Naive thymus-derived CD4-positive, alpha-beta T cell (primary cell): ENCODE measurements at regions not wholly inside any gene's neighbourhood (a gene's known extent, or its start where the extent isn't known, plus 50 kb on each side); places are given as distances from the start of the nearest gene placed in this dataset.

ENCODE experiments used
- ATAC-seq: fragments of 150-1000 bp; cut with Tn5 transposase; 2 replicates; pipeline ENCODE4 v1.10.0; 2021; ENCODE audit warnings: mild to moderate bottlenecking, moderate library complexity
- CTCF ChIA-PET: fragments of 350-600 bp; sonication (Branson Sonifier 250); formaldehyde crosslinking; loops from one replicate; lab custom pipeline; 2021; ENCODE audit warnings: antibody characterized with exemption; lab: Charles Lee
- POLR2A ChIA-PET: fragments of 350-600 bp; sonication (Branson Sonifier 250); formaldehyde crosslinking; loops from one replicate; lab custom pipeline; 2021; ENCODE audit warnings: antibody characterized with exemption, inconsistent platforms; lab: Charles Lee
- DNase-seq, 9 donors: peaks; one replicate each; pipeline versions ENCODE4 v3.0.0 to v3.0.0-alpha.2; 2020 to 2022; ENCODE audit warnings: mixed read lengths in 1 of 9
- H3K27ac ChIP-seq: one replicate; pipeline ENCODE4 v1.7.0; 2013; ENCODE audit warnings: mild to moderate bottlenecking, low read depth, low read length, moderate library complexity
- H3K27me3 ChIP-seq, 2 donors: one replicate each; pipeline ENCODE4 v1.7.0; 2013; ENCODE audit warnings: low read length in 2 of 2, mild to moderate bottlenecking in 2 of 2, moderate library complexity in 2 of 2; ENCODE audit not compliant: control insufficient read depth in 2 of 2, insufficient read depth in 2 of 2
- H3K36me3 ChIP-seq, 3 experiments: 1 replicate in 2 of 3; 2 replicates in 1 of 3; pipeline ENCODE4 v1.7.0; 2013; ENCODE audit warnings: low read length in 3 of 3, mild to moderate bottlenecking in 3 of 3, moderate library complexity in 1 of 3; ENCODE audit not compliant: insufficient read depth in 3 of 3, control insufficient read depth in 2 of 3
- H3K4me1 ChIP-seq, 2 donors: one replicate each; pipeline ENCODE4 v1.7.0; 2013; ENCODE audit warnings: low read length in 2 of 2, mild to moderate bottlenecking in 2 of 2, moderate library complexity in 1 of 2; ENCODE audit not compliant: control insufficient read depth in 2 of 2, insufficient read depth in 2 of 2
- H3K4me3 ChIP-seq: 2 replicates; pipeline ENCODE4 v1.7.0; 2013; ENCODE audit warnings: mild to moderate bottlenecking, low read length
- H3K9me3 ChIP-seq, 3 experiments: 1 replicate in 2 of 3; 2 replicates in 1 of 3; pipeline ENCODE4 v1.7.0; 2013; ENCODE audit warnings: low read length in 3 of 3; ENCODE audit not compliant: control insufficient read depth in 2 of 3
- H3K27ac Mint-ChIP-seq, 9 donors: one replicate each; pipeline ENCODE4 v1.8.0; 2020 to 2022; ENCODE audit warnings: mixed read lengths in 9 of 9, mild to moderate bottlenecking in 8 of 9, moderate library complexity in 5 of 9, inconsistent platforms in 2 of 9
- H3K27me3 Mint-ChIP-seq, 5 donors: one replicate each; pipeline ENCODE4 v1.8.0; 2021 to 2022; ENCODE audit warnings: mixed read lengths in 5 of 5, mild to moderate bottlenecking in 1 of 5
- H3K36me3 Mint-ChIP-seq, 5 donors: one replicate each; pipeline ENCODE4 v1.8.0; 2020 to 2022; ENCODE audit warnings: mixed read lengths in 5 of 5, mild to moderate bottlenecking in 3 of 5, inconsistent platforms in 1 of 5
- H3K4me1 Mint-ChIP-seq, 7 donors: one replicate each; pipeline ENCODE4 v1.8.0; 2020 to 2022; ENCODE audit warnings: mixed read lengths in 7 of 7, mild to moderate bottlenecking in 3 of 7, inconsistent platforms in 1 of 7
- H3K4me3 Mint-ChIP-seq, 10 donors: one replicate each; pipeline ENCODE4 v1.8.0; 2020 to 2022; ENCODE audit warnings: mild to moderate bottlenecking in 10 of 10, mixed read lengths in 10 of 10, moderate library complexity in 6 of 10, inconsistent platforms in 2 of 10
- H3K9me3 Mint-ChIP-seq, 11 donors: one replicate each; pipeline ENCODE4 v1.8.0; 2020 to 2022; ENCODE audit warnings: mixed read lengths in 11 of 11, mild to moderate bottlenecking in 4 of 11, inconsistent platforms in 1 of 11, moderate library complexity in 1 of 11
- intact Hi-C, 2 donors: fragments of 100-400 bp; cut with micrococcal nuclease; formaldehyde crosslinking; loops; one replicate each; pipeline ENCODE4 v1.15.1; 2023

DNA sequence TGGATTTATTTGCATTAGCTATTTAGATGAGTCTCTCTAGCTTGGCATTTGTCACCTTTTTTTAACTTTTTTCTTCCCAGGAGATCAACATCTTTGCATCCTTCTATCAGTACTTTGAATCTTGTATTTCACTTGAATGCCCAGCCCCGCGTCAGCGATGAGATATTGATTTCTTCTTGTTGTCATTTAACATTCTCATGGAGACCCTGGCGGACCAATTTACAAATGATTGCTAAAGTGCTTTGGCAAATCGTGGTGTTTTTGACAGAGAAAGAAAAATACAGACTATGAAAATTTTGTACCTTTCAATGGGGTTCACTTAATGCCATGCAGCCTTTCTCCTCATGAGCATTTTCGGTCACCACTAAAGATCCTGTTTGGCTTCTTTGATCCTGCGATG lies 269.7 kb downstream of the ABCC12 start:
- ATAC-seq (no peak), DNase-seq (no peak)
- intact Hi-C loops, result no loop called here
- Histone ChIP-seq H3K9me3 (no peaks in the 10 kb centered on the region), H3K4me1 (no peaks in the 10 kb centered on the region), H3K27ac (no peak overlapping the region), H3K27me3 (no peaks in the 10 kb centered on the region), H3K4me3 (no peak overlapping the region), H3K36me3 (no peaks in the 10 kb centered on the region)
- H3K27ac Mint-ChIP-seq, result no peak overlapping the region
- H3K27me3 Mint-ChIP-seq, result peaks cover 5 to 29% (median 21%) of the 10 kb centered on the region in 5 donors
- ChIA-PET CTCF (no interaction called here), POLR2A (no interaction called here)
- no peaks in the 10 kb centered on the region for H3K4me1 Mint-ChIP-seq
- H3K36me3 Mint-ChIP-seq, result peaks cover 0 to 5% (median 0%) of the 10 kb centered on the region in 5 donors
- peaks cover 0 to 9% (median 7%) of the 10 kb centered on the region in 11 donors for H3K9me3 Mint-ChIP-seq
- H3K4me3 Mint-ChIP-seq, result no peak overlapping the region

- H3K9me3 Mint-ChIP-seq, result peaks cover 0 to 7% (median 3%) of the 10 kb centered on the region in 11 donors
- Histone ChIP-seq H3K9me3 (no peaks in the 10 kb centered on the region), H3K27ac (no peak overlapping the region), H3K27me3 (no peaks in the 10 kb centered on the region), H3K4me3 (no peak overlapping the region), H3K4me1 (no peaks in the 10 kb centered on the region), H3K36me3 (no peaks in the 10 kb centered on the region)
- peaks cover 0 to 5% (median 0%) of the 10 kb centered on the region in 5 donors for H3K36me3 Mint-ChIP-seq
- DNase-seq (no peak), ATAC-seq (no peak)
- H3K4me1 Mint-ChIP-seq, result no peaks in the 10 kb centered on the region
- ChIA-PET CTCF (no interaction called here), POLR2A (no interaction called here)
- no peak overlapping the region for H3K27ac Mint-ChIP-seq
- H3K27me3 Mint-ChIP-seq, result peaks cover 5 to 29% (median 21%) of the 10 kb centered on the region in 5 donors
- H3K4me3 Mint-ChIP-seq, result no peak overlapping the region
- intact Hi-C loops, result no loop called here
Observed at GRCh38 chr16:47885489-47885888, 270.3 kb downstream of the ABCC12 start.

DNA sequence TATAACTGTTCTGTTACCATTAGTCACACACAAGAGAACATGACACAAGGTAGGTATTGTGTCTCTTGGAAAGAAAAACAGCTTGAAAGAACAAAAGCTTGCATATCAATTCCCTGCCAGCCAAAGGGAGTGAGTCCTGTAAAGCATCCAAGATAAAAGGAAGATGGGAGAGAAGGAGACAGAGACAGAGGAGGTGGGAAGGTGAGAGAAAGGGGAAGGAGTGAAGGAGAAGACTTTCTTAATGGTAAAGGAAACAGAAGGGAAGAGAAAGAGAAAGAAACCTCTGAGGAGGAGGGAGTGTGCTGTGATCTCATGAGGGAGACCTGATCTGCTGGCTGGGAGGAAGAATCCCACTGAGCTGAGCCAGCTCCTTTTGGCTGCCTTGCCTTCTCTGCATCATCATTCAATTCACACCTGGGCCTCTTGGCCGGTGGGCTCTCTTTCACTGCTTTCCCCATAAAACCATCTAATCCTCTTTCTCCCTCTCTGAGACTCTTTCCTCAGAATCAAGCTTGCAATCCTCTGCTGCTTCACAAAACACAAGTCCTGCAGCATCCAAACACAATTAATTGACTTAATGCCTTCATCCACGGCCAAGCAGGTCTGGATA lies 271.6 kb downstream of the ABCC12 start:
- no peak for DNase-seq
- Histone ChIP-seq H3K27ac (no peak overlapping the region), H3K4me1 (no peaks in the 10 kb centered on the region), H3K9me3 (no peaks in the 10 kb centered on the region), H3K27me3 (no peaks in the 10 kb centered on the region), H3K36me3 (no peaks in the 10 kb centered on the region), H3K4me3 (no peak overlapping the region)
- intact Hi-C loops, result no loop called here
- Mint-ChIP-seq H3K36me3 (peaks cover 0 to 5% (median 0%) of the 10 kb centered on the region in 5 donors), H3K27ac (no peak overlapping the region), H3K9me3 (peaks cover 0 to 6% (median 2%) of the 10 kb centered on the region in 11 donors), H3K27me3 (peaks cover 5 to 24% (median 18%) of the 10 kb centered on the region in 5 donors), H3K4me3 (no peak overlapping the region), H3K4me1 (no peaks in the 10 kb centered on the region)
- ATAC-seq, result no peak
- ChIA-PET CTCF (no interaction called here), POLR2A (no interaction called here)

DNA sequence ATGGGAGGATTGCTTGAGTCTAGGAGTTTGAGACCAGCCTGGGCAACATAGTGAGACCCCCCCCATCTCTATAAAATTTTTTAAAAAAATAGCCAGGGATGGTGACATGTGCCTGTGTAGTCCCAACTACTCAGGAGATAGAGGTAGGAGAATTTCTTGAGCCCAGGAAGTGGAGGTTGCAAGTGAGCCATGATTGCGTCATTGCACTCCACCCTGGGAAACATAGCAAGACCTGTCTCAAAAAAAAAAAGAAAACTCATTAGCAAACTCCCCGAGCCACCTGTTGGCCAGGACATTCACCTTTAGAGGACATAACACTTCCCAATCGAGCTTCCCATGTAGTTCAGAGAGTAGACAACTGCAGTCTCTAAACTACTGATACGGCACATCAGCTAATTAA lies 274.2 kb downstream of the ABCC12 start:
- H3K4me3 Mint-ChIP-seq, result no peak overlapping the region
- Histone ChIP-seq H3K27ac (no peak overlapping the region), H3K9me3 (no peaks in the 10 kb centered on the region), H3K27me3 (no peaks in the 10 kb centered on the region), H3K4me1 (no peaks in the 10 kb centered on the region), H3K36me3 (no peaks in the 10 kb centered on the region), H3K4me3 (no peak overlapping the region)
- ChIA-PET POLR2A (no interaction called here), CTCF (no interaction called here)
- no peaks in the 10 kb centered on the region for H3K4me1 Mint-ChIP-seq
- no peaks in the 10 kb centered on the region for H3K36me3 Mint-ChIP-seq
- H3K27me3 Mint-ChIP-seq, result peaks cover 0 to 9% (median 5%) of the 10 kb centered on the region in 5 donors
- intact Hi-C loops, result no loop called here
- ATAC-seq, result no peak
- no peak overlapping the region for H3K27ac Mint-ChIP-seq
- no peak for DNase-seq
- H3K9me3 Mint-ChIP-seq, result peaks cover 0 to 6% (median 0%) of the 10 kb centered on the region in 11 donors

DNA sequence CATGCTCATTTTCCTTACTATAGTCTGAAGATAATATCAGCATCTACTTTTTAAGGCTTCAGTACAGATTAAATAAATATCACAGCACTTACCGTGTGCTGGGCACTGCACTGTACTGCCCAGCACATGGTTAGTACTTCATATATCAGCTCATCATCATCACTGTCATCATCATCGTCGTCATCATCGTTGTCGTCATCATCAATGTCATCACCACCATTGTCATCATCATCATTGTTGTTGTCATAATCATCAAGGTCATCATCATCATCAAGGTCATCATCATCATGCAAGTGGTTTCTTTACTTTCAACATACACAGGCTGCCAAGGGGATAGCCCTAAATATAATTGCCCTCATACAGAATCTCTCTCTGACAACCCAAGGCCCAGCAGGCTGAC lies 275.1 kb downstream of the ABCC12 start:
- ChIA-PET POLR2A (no interaction called here), CTCF (no interaction called here)
- Histone ChIP-seq H3K4me1 (no peaks in the 10 kb centered on the region), H3K9me3 (no peaks in the 10 kb centered on the region), H3K4me3 (no peak overlapping the region), H3K36me3 (no peaks in the 10 kb centered on the region), H3K27me3 (no peaks in the 10 kb centered on the region), H3K27ac (no peak overlapping the region)
- Mint-ChIP-seq H3K4me3 (no peak overlapping the region), H3K27ac (no peak overlapping the region), H3K9me3 (peaks cover 0 to 6% (median 0%) of the 10 kb centered on the region in 11 donors), H3K4me1 (no peaks in the 10 kb centered on the region), H3K27me3 (peaks cover 0 to 9% (median 5%) of the 10 kb centered on the region in 5 donors), H3K36me3 (no peaks in the 10 kb centered on the region)
- ATAC-seq (no peak), DNase-seq (no peak)
- intact Hi-C loops, result no loop called here

GRCh38 chr16:47877166-47877565 lies 278.6 kb downstream of the ABCC12 start:
- Mint-ChIP-seq H3K36me3 (no peaks in the 10 kb centered on the region), H3K9me3 (peaks cover 0 to 6% (median 0%) of the 10 kb centered on the region in 11 donors), H3K27ac (no peak overlapping the region), H3K4me3 (no peak overlapping the region), H3K27me3 (peaks cover 0 to 11% (median 2%) of the 10 kb centered on the region in 5 donors), H3K4me1 (no peaks in the 10 kb centered on the region)
- H3K4me1 ChIP-seq, result no peaks in the 10 kb centered on the region
- H3K9me3 ChIP-seq, result no peaks in the 10 kb centered on the region
- H3K36me3 ChIP-seq, result no peaks in the 10 kb centered on the region
- CTCF ChIA-PET, result no interaction called here
- H3K4me3 ChIP-seq, result no peak overlapping the region
- POLR2A ChIA-PET, result no interaction called here
- no peak for ATAC-seq
- no peak overlapping the region for H3K27ac ChIP-seq
- intact Hi-C loops, result no loop called here
- no peak for DNase-seq
- no peaks in the 10 kb centered on the region for H3K27me3 ChIP-seq

DNA sequence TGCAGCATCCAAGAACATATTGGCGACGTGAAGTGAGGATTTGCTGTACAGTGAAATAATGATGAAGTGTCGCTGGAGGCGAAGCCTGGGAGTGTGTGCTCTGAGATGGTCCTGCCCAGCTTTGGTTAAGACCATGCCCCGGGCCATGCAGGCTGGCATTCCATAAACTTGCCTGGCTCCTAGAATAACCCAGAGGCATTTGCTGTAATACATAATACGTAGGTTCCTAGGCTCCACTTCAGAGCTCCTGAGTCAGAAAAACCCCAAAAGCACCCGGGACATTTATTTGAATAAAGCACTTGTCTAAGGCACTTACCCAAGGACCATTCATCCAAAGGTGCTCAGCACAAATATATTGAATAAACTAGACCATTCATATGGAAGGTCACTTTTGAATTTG lies 279.3 kb downstream of the ABCC12 start:
- no peaks in the 10 kb centered on the region for H3K4me1 ChIP-seq
- POLR2A ChIA-PET, result no interaction called here
- H3K27ac Mint-ChIP-seq, result no peak overlapping the region
- ATAC-seq (no peak), DNase-seq (no peak)
- intact Hi-C loops, result no loop called here
- H3K9me3 Mint-ChIP-seq, result peaks cover 0 to 7% (median 1%) of the 10 kb centered on the region in 11 donors
- no peaks in the 10 kb centered on the region for H3K4me1 Mint-ChIP-seq
- H3K27ac ChIP-seq, result no peak overlapping the region
- H3K27me3 ChIP-seq, result no peaks in the 10 kb centered on the region
- H3K9me3 ChIP-seq, result no peaks in the 10 kb centered on the region
- no peaks in the 10 kb centered on the region for H3K36me3 ChIP-seq
- CTCF ChIA-PET, result no interaction called here
- H3K4me3 Mint-ChIP-seq, result no peak overlapping the region
- H3K4me3 ChIP-seq, result no peak overlapping the region
- peaks cover 0 to 11% (median 3%) of the 10 kb centered on the region in 5 donors for H3K27me3 Mint-ChIP-seq
- no peaks in the 10 kb centered on the region for H3K36me3 Mint-ChIP-seq
